ENCODE measurements at regions not wholly inside any gene's neighbourhood (a gene's known extent, or its start where the extent isn't known, plus 50 kb on each side); places are given as distances from the start of the nearest gene placed in this dataset.
"Not testable (repeated sequence)": the region's sequence is repeated elsewhere in the genome, so short reads cannot be mapped to it uniquely, and the experiment has no call there.

DNA sequence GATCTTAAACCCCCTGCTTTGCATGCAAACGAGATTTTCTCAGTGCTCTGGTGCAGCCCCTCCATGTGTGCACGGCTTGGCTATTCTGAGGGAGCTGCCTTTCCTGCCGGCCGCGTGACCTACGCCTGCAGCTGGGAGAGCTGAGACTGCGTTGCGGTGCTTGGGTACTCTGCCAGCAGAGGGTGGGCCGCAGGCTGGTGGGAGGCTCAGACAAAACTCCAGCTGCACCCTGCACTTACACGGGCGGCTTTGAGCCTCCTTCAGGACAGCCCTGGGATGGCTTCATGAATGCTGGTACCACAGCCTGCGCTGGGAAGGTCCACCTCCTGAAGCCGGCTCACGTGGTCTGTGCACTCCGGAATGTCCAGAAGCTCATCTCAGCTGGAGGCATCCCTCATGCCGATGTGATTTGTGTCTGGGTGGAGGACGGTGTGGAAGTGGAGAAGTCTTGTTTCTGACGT lies 223.7 kb downstream of the DLL1 start:
- no peak for DNase-seq (ENCODE audit: low read depth in 1 of 2, low spot score in 1 of 2)

GRCh38 chr6:170066679-170067078 lies 224.2 kb downstream of the DLL1 start:
- DNase-seq (ENCODE audit: low read depth in 1 of 2, low spot score in 1 of 2): no peak

- no peak for DNase-seq (ENCODE audit: low read depth in 1 of 2, low spot score in 1 of 2)
These were observed 226.9 kb downstream of the DLL1 start for GRCh38 chr6:170063851-170064602.

GRCh38 chr6:170063431-170063830 lies 227.4 kb downstream of the DLL1 start:
- no peak for DNase-seq (ENCODE audit: low read depth in 1 of 2, low spot score in 1 of 2)

DNA sequence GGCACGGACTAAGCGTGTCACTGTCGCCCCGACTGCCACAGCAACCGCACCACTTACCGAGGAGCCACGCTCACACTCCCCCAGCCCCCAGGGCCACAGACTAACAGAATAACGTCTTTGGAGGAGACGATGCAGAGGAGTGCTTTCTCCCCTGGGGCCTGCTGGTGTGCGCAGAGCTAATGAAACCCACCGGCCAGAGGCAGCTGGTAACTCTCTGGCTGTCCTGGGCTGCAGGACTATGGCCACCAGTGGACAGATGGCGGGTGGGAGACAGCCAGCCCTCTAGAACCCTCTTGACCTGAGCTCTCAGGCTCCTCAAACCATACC lies 228.0 kb downstream of the DLL1 start:
- DNase-seq (ENCODE audit: low read depth in 1 of 2, low spot score in 1 of 2): no peak

GRCh38 chr6:170062209-170062914 lies 228.5 kb downstream of the DLL1 start:
- no peak for DNase-seq (ENCODE audit: low read depth in 1 of 2, low spot score in 1 of 2)

DNA sequence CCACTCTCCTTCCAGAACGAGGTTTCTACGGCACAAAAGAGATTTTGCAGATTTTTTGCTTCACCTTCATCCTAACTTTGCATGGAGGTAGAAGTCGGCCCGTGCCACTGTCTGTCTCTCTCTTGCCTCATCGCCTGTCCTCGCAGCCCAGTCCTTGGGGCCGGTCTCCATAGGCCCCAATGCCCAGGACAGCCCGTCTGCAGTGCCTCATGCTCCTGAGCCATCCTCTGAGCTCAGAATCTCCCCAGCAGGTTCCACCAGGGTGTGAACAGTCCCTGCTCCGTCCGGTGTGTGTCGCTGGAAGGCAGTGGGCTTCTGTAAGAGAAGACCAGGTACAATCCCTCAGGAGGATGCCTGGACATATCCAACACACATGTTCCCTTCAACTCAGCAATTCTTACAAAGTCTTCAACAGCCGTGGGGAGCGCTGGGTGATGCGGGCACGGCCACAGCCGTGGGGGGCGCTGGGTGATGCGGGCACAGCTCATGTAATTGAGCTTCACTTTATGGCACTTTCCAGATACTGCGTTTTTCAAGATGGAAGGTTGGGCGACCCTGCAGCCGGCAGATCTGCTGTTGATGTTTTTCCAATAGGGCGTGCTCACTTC lies 231.9 kb downstream of the DLL1 start:
- no peak for DNase-seq (ENCODE audit: low read depth in 1 of 2, low spot score in 1 of 2)

DNA sequence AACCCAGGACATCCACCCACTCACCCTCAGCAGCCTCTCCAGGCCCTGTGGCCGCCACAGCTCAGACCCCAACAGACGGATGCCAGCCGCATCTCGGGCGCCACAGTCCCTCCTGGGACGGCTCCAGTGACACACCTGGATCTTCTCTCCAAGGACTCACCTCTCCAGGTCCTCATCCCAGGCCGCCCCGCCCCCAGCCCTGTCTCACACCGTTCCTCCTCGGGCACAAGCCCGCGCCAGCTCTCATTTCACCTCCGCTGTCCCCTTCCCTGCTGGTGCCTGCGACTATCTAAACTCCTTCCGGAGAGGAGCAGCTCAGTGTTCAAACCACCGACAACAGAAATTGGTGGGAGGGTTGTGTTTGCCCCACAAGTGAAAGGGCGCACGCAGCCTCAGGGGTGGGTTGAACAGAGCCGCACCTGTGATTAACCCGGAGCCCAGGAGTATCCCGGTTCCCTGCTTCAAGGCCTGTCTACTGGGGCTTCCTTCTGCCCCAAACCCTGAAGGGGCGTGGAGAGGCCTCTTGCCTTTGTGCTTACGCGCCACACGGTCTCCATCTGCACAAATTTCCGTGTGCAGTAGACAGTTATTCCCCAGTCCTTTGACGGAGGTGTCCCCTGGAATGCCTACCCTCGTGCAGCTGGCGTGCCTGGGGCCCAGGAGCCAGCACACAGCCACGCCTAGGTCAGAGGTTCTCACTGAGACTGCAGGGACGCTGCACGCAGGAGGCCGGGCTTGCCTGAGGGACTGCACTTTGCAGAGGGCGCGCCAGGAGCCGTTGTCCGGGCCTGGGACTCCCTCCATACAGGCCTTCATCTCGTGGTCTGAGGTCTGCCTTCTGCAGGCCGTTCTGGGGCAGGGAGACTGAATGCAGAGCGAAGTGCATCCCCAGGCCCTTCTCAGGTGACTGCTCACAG lies 232.7 kb downstream of the DLL1 start:
- no peak for DNase-seq (ENCODE audit: low read depth in 1 of 2, low spot score in 1 of 2)

- no peak for DNase-seq (ENCODE audit: low read depth in 1 of 2, low spot score in 1 of 2)
These were observed 233.7 kb downstream of the DLL1 start for GRCh38 chr6:170057034-170057734.

GRCh38 chr6:170056278-170056711 lies 234.6 kb downstream of the DLL1 start:
- no peak for DNase-seq (ENCODE audit: low read depth in 1 of 2, low spot score in 1 of 2)

GRCh38 chr6:170055797-170056196 lies 235.1 kb downstream of the DLL1 start:
- not testable (repeated sequence) for DNase-seq (ENCODE audit: low read depth in 1 of 2, low spot score in 1 of 2)

- no peak for DNase-seq (ENCODE audit: low read depth in 1 of 2, low spot score in 1 of 2)
These were observed 236.8 kb downstream of the DLL1 start for GRCh38 chr6:170053966-170054661.

GRCh38 chr6:170052991-170053821 lies 237.7 kb downstream of the DLL1 start:
- no peak for DNase-seq (ENCODE audit: low read depth in 1 of 2, low spot score in 1 of 2)

DNA sequence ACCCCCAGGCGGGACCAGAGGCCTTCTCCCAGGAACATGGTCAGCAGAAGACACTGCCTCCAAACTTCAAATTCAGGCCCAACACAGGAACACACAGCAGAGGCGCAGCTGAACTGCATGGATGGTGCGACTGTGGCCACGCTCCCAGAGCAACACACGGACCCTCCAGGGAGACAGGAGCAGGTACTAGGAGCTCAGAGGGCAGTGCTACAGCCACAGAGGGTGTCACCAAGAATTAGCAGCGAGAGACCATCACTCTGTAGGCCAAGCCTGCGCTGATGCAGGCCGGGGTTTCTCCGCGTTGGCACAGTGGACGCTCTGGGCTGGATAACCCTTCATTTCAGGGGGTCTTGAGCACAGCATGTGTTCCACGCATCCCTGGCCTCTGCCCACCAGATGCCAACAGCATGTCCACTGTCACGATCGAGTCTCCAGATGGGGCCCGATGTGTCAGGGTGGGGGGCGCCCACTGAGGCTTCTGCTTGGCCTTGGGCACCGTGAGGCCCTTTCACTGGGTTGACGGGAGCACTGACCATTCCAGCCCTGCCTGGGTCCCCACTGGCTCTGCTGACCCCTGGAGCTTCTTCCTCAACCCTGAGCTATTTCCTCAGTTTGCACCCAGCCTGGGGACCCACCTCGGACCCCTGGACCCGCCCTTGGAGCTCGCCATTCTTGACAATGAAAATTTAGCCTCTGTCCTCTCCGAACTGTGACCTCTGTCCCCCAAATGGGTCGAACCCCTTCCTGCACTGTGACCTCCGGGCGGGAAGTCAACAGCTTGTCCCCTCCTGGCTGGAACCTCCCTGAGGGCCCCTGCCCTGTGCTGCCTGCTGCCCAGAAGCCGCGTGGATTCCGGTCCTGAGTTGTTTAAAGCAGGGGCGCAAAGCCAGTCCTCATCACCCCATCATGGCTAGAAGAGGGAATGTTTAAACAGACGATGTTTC lies 239.4 kb downstream of the DLL1 start:
- DNase-seq (ENCODE audit: low read depth in 1 of 2, low spot score in 1 of 2): no peak

DNA sequence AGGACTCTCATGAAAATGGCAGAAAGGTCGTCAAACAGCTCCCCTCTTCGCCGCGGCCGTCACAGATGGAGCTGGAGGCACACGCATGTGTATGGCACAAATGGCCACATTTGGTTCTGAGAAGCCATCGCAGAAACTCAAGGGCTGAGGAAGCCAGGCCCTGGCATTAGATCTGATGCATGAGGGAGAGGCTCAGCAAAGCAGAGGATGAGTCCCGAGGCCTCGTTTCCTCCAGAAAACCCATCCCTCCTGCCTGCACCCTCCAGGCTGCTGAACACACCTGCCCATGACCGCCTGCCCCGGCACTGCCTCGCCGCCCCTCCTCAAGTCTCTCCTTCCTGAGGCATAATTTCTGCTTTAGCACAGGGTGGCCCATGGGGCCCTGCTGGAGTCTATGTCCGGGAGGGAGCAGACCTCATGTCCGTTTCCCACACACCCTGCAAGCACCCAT lies 240.3 kb downstream of the DLL1 start:
- no peak for DNase-seq (ENCODE audit: low read depth in 1 of 2, low spot score in 1 of 2)

- no peak for DNase-seq (ENCODE audit: low read depth in 1 of 2, low spot score in 1 of 2)
These were observed 241.0 kb downstream of the DLL1 start for GRCh38 chr6:170049641-170050561.

All from activated T-helper 1 cell treated with anti-CD3 and anti-CD28 coated beads, Interleukin-2, amount 50 U/mL, for 16 hours (primary cell).